ENCODE measurements at regions not wholly inside any gene's neighbourhood (a gene's known extent, or its start where the extent isn't known, plus 50 kb on each side); places are given as distances from the start of the nearest gene placed in this dataset.

- Mint-ChIP-seq H3K4me3 (no peak overlapping the region), H3K27ac (no peak overlapping the region), H3K9me3 (no peaks in the 10 kb centered on the region), H3K27me3 (ENCODE audit: low read depth in 2 of 2) (peaks cover 17 to 38% of the 10 kb centered on the region in 2 donors), H3K4me1 (no peaks in the 10 kb centered on the region), H3K36me3 (no peaks in the 10 kb centered on the region)
- WGBS (ENCODE audit: insufficient coverage) = 100% methylated on average over 1 of the region's 2 CpGs
- intact Hi-C loops (cut with micrococcal nuclease) = no loop called here
- H3K9me3 ChIP-seq (ENCODE audit: control insufficient read depth, insufficient read depth, low read length) = no peaks in the 10 kb centered on the region
- H3K36me3 ChIP-seq (ENCODE audit: control insufficient read depth, insufficient read depth, low read length) = no peaks in the 10 kb centered on the region
- no peaks in the 10 kb centered on the region for H3K4me1 ChIP-seq (ENCODE audit: control insufficient read depth, insufficient read depth, low read length)
- ATAC-seq (no peak), DNase-seq (no peak)
- TF ChIP-seq CTCF (IDR thresholded peaks at IDR 0.05) = no peak
- H3K4me3 ChIP-seq (ENCODE audit: low read length) = no peak overlapping the region
- H3K27me3 ChIP-seq (ENCODE audit: control insufficient read depth, insufficient read depth, low read length) = no peaks in the 10 kb centered on the region
- H3K27ac ChIP-seq (ENCODE audit: low read length) = no peak overlapping the region
Measured at GRCh38 chr3:124200407-124200806, 208.5 kb upstream of the ROPN1 start.

- Histone ChIP-seq H3K27ac (ENCODE audit: low read length) (no peak overlapping the region), H3K4me3 (ENCODE audit: low read length) (no peak overlapping the region), H3K9me3 (ENCODE audit: control insufficient read depth, insufficient read depth, low read length) (no peaks in the 10 kb centered on the region), H3K36me3 (ENCODE audit: control insufficient read depth, insufficient read depth, low read length) (no peaks in the 10 kb centered on the region), H3K27me3 (ENCODE audit: control insufficient read depth, insufficient read depth, low read length) (no peaks in the 10 kb centered on the region), H3K4me1 (ENCODE audit: control insufficient read depth, insufficient read depth, low read length) (no peaks in the 10 kb centered on the region)
- ATAC-seq (no peak), DNase-seq (no peak)
- Mint-ChIP-seq H3K27me3 (ENCODE audit: low read depth in 2 of 2) (peaks cover 17 to 44% of the 10 kb centered on the region in 2 donors), H3K36me3 (no peaks in the 10 kb centered on the region), H3K4me1 (no peaks in the 10 kb centered on the region), H3K27ac (no peak overlapping the region), H3K9me3 (no peaks in the 10 kb centered on the region), H3K4me3 (no peak overlapping the region)
- intact Hi-C loops (cut with micrococcal nuclease) = no loop called here
- TF ChIP-seq CTCF (IDR thresholded peaks at IDR 0.05) = no peak
- 93% methylated on average over 3 of the region's 3 CpGs for WGBS (ENCODE audit: insufficient coverage)
Measured at GRCh38 chr3:124201226-124201625, 209.3 kb upstream of the ROPN1 start.

- Mint-ChIP-seq H3K36me3 (no peaks in the 10 kb centered on the region), H3K27ac (no peak overlapping the region), H3K27me3 (ENCODE audit: low read depth in 2 of 2) (peaks cover 17 to 49% of the 10 kb centered on the region in 2 donors), H3K4me1 (no peaks in the 10 kb centered on the region), H3K4me3 (no peak overlapping the region), H3K9me3 (no peaks in the 10 kb centered on the region)
- peaks cover 2% of the 10 kb centered on the region for H3K27me3 ChIP-seq (ENCODE audit: control insufficient read depth, insufficient read depth, low read length)
- no peak for TF ChIP-seq CTCF (IDR thresholded peaks at IDR 0.05)
- H3K4me3 ChIP-seq (ENCODE audit: low read length) = no peak overlapping the region
- whole genome bisulfite sequencing (ENCODE audit: insufficient coverage) = 41% methylated on average over 2 of the region's 2 CpGs
- DNase-seq (no peak), ATAC-seq (no peak)
- intact Hi-C loops (cut with micrococcal nuclease) = no loop called here
- no peak overlapping the region for H3K27ac ChIP-seq (ENCODE audit: low read length)
- no peaks in the 10 kb centered on the region for H3K36me3 ChIP-seq (ENCODE audit: control insufficient read depth, insufficient read depth, low read length)
- no peaks in the 10 kb centered on the region for H3K9me3 ChIP-seq (ENCODE audit: control insufficient read depth, insufficient read depth, low read length)
- no peaks in the 10 kb centered on the region for H3K4me1 ChIP-seq (ENCODE audit: control insufficient read depth, insufficient read depth, low read length)
Measured at GRCh38 chr3:124201786-124202185, 209.9 kb upstream of the ROPN1 start.

- Histone ChIP-seq H3K4me3 (ENCODE audit: low read length) (no peak overlapping the region), H3K27me3 (ENCODE audit: control insufficient read depth, insufficient read depth, low read length) (peaks cover 3% of the 10 kb centered on the region), H3K9me3 (ENCODE audit: control insufficient read depth, insufficient read depth, low read length) (no peaks in the 10 kb centered on the region), H3K27ac (ENCODE audit: low read length) (no peak overlapping the region), H3K36me3 (ENCODE audit: control insufficient read depth, insufficient read depth, low read length) (no peaks in the 10 kb centered on the region), H3K4me1 (ENCODE audit: control insufficient read depth, insufficient read depth, low read length) (no peaks in the 10 kb centered on the region)
- 69% methylated on average over 4 of the region's 4 CpGs for WGBS (ENCODE audit: insufficient coverage)
- no peak for TF ChIP-seq CTCF (IDR thresholded peaks at IDR 0.05)
- Mint-ChIP-seq H3K36me3 (no peaks in the 10 kb centered on the region), H3K27me3 (ENCODE audit: low read depth in 2 of 2) (peaks cover 17 to 45% of the 10 kb centered on the region in 2 donors), H3K4me1 (no peaks in the 10 kb centered on the region), H3K4me3 (no peak overlapping the region), H3K27ac (no peak overlapping the region), H3K9me3 (no peaks in the 10 kb centered on the region)
- ATAC-seq (no peak), DNase-seq (no peak)
- intact Hi-C loops (cut with micrococcal nuclease) = no loop called here
Measured at GRCh38 chr3:124202754-124203153, 210.8 kb upstream of the ROPN1 start.

All from natural killer cell (primary cell).